ENCODE measurements at regions not wholly inside any gene's neighbourhood (a gene's known extent, or its start where the extent isn't known, plus 50 kb on each side); places are given as distances from the start of the nearest gene placed in this dataset.

GRCh38 chr2:156697906-156698305 lies 261.7 kb downstream of the GPD2 start:
- DNase-seq (no peak), ATAC-seq (no peak)

GRCh38 chr2:156700681-156701080 lies 264.5 kb downstream of the GPD2 start:
- ATAC-seq = no peak
- DNase-seq = no peak

GRCh38 chr2:156702541-156702940 lies 266.4 kb downstream of the GPD2 start:
- ATAC-seq (no peak), DNase-seq (no peak)

- no peak for ATAC-seq
Observed at GRCh38 chr2:156703642-156704041, 267.5 kb downstream of the GPD2 start.

GRCh38 chr2:156704132-156704531 lies 268.0 kb downstream of the GPD2 start:
- DNase-seq = no peak
- ATAC-seq = no peak

More at GRCh38 chr2:156703642-156704041, 267.5 kb downstream of the GPD2 start:
- DNase-seq = no peak

GRCh38 chr2:156704617-156705016 lies 268.4 kb downstream of the GPD2 start:
- DNase-seq (no peak), ATAC-seq (no peak)

- ATAC-seq = no peak
- no peak for DNase-seq
Observed at GRCh38 chr2:156706576-156706975, 270.4 kb downstream of the GPD2 start.

GRCh38 chr2:156708051-156708450 lies 271.9 kb downstream of the GPD2 start:
- ATAC-seq = peak; percentile 65
- DNase-seq = no peak

- ATAC-seq = peak; percentile 7
- no peak for DNase-seq
Observed at GRCh38 chr2:156709091-156709490, 272.9 kb downstream of the GPD2 start.

GRCh38 chr2:156719036-156719435 lies 282.9 kb downstream of the GPD2 start:
- ATAC-seq = no peak
- DNase-seq = no peak

- ATAC-seq (no peak), DNase-seq (no peak)
Observed at GRCh38 chr2:156727867-156728266, 291.7 kb downstream of the GPD2 start.

- no peak for ATAC-seq
- no peak for DNase-seq
Observed at GRCh38 chr2:156728328-156728727, 292.1 kb downstream of the GPD2 start.

GRCh38 chr2:156731506-156731905 lies 295.3 kb downstream of the GPD2 start:
- no peak for ATAC-seq
- DNase-seq = no peak

- ATAC-seq = no peak
- no peak for DNase-seq
Observed at GRCh38 chr2:156736950-156737349, 300.8 kb downstream of the GPD2 start.

- ATAC-seq = no peak
- DNase-seq = no peak
Observed at GRCh38 chr2:156739301-156739700, 303.1 kb downstream of the GPD2 start.

- no peak for DNase-seq
Observed at GRCh38 chr2:156745619-156746018, 309.4 kb downstream of the GPD2 start.

GRCh38 chr2:156748221-156748620 lies 312.0 kb downstream of the GPD2 start:
- no peak for DNase-seq
- no peak for ATAC-seq

More at GRCh38 chr2:156745619-156746018, 309.4 kb downstream of the GPD2 start:
- no peak for ATAC-seq

- DNase-seq (no peak), ATAC-seq (no peak)
Observed at GRCh38 chr2:156752042-156752441, 315.9 kb downstream of the GPD2 start.

GRCh38 chr2:156753766-156754165 lies 317.6 kb downstream of the GPD2 start:
- ATAC-seq = no peak

GRCh38 chr2:156756516-156756915 lies 320.3 kb downstream of the GPD2 start:
- ATAC-seq (no peak), DNase-seq (no peak)

More at GRCh38 chr2:156753766-156754165, 317.6 kb downstream of the GPD2 start:
- no peak for DNase-seq

- DNase-seq (no peak), ATAC-seq (no peak)
Observed at GRCh38 chr2:156763174-156763573, 327.0 kb downstream of the GPD2 start.

- ATAC-seq = no peak
Observed at GRCh38 chr2:156765043-156765442, 328.9 kb downstream of the GPD2 start.

GRCh38 chr2:156765450-156765849 lies 329.3 kb downstream of the GPD2 start:
- ATAC-seq (no peak), DNase-seq (no peak)

More at GRCh38 chr2:156765043-156765442, 328.9 kb downstream of the GPD2 start:
- DNase-seq = no peak

- no peak for DNase-seq
- no peak for ATAC-seq
Observed at GRCh38 chr2:156769802-156770201, 333.6 kb downstream of the GPD2 start.

GRCh38 chr2:156778916-156779315 lies 342.7 kb downstream of the GPD2 start:
- no peak for ATAC-seq

More at GRCh38 chr2:156778916-156779315, 342.7 kb downstream of the GPD2 start:
- no peak for DNase-seq

Data from stimulated activated naive CD8-positive, alpha-beta T cell treated with anti-CD3 and anti-CD28 coated beads, Interleukin-15, Interleukin-2, amounts not matched to agents 100 U/mL and 50 U/mL, for 24 hours (primary cell).